H1 (cell line): ENCODE measurements at regions not wholly inside any gene's neighbourhood (a gene's known extent, or its start where the extent isn't known, plus 50 kb on each side); places are given as distances from the start of the nearest gene placed in this dataset.

Experiments
- ASH2L ChIP-seq: fragments of 200-600, 300-600 bp; sonication (generic); IDR thresholded peaks from one replicate; pipeline ENCODE4 v1.7.1; 2017; ENCODE audit warnings: low read length
- CBX5 ChIP-seq: fragments of 300-800, 300-1000 bp; sonication (generic); IDR thresholded peaks from 2 replicates; pipeline ENCODE4 v1.7.1; 2016; ENCODE audit warnings: antibody characterized with exemption, low read length, low read depth
- FOSL1 ChIP-seq: IDR thresholded peaks from 2 replicates; pipeline ENCODE4 v1.6.1; 2011; ENCODE audit warnings: mild to moderate bottlenecking, low read depth, low read length, moderate library complexity; ENCODE audit not compliant: insufficient read depth
- HDAC2 ChIP-seq, 2 experiments: fragments of 300-600 bp in 1 of 2; sonication (generic) in 1 of 2; IDR thresholded peaks; 2 replicates each; pipeline ENCODE4 v1.6.1; 2011 to 2012; ENCODE audit warnings: low read depth in 2 of 2, low read length in 2 of 2, mild to moderate bottlenecking in 2 of 2, moderate library complexity in 2 of 2, borderline replicate concordance in 1 of 2, inconsistent platforms in 1 of 2
- RAD21 ChIP-seq, 2 experiments: IDR thresholded peaks in 1 of 2; conservative IDR thresholded peaks in 1 of 2; 2 replicates each; pipeline ENCODE4 v1.6.1; 2011; ENCODE audit warnings: low read depth in 2 of 2, low read length in 2 of 2, improper control_type of control experiment in 1 of 2, inconsistent platforms in 1 of 2, mild to moderate bottlenecking in 1 of 2, moderate library complexity in 1 of 2
- RBBP5 ChIP-seq: IDR thresholded peaks from 2 replicates; pipeline ENCODE4 v1.7.1; 2012; ENCODE audit warnings: low read depth, mild to moderate bottlenecking, inconsistent platforms, low read length, moderate library complexity, borderline replicate concordance
- SIN3A ChIP-seq, 2 experiments: IDR thresholded peaks in 1 of 2; conservative IDR thresholded peaks in 1 of 2; 2 replicates each; pipeline ENCODE4 v1.6.1; 2011 to 2012; ENCODE audit warnings: low read length in 2 of 2, improper control_type of control experiment in 1 of 2, low read depth in 1 of 2, mild to moderate bottlenecking in 1 of 2
- SRF ChIP-seq: IDR thresholded peaks from 2 replicates; pipeline ENCODE4 v1.6.1; 2011; ENCODE audit warnings: mild to moderate bottlenecking, low read depth, low read length, moderate library complexity
- TF ChIP-seq, protein P1 (sequence below), 3 experiments: IDR thresholded peaks; 1 replicate in 2 of 3; 2 replicates in 1 of 3; pipeline versions ENCODE4 v1.5.1 to v1.6.1; 2011; ENCODE audit warnings: low read length in 3 of 3, mild to moderate bottlenecking in 3 of 3, inconsistent platforms in 2 of 3, low read depth in 1 of 3, moderate library complexity in 1 of 3; ENCODE audit not compliant: insufficient read depth in 1 of 3; ENCODE audit errors: control extremely low read depth in 1 of 3
- TF ChIP-seq, protein P2 (sequence below): IDR thresholded peaks from 2 replicates; pipeline ENCODE4 v1.6.1; 2012; ENCODE audit warnings: inconsistent platforms
- TF ChIP-seq, protein P3 (sequence below): fragments of 300-600 bp; sonication (generic); IDR thresholded peaks from 2 replicates; pipeline ENCODE4 v1.7.1; 2012; ENCODE audit warnings: low read length, moderate library complexity, mild to moderate bottlenecking, inconsistent platforms; ENCODE audit not compliant: insufficient replicate concordance

DNA sequence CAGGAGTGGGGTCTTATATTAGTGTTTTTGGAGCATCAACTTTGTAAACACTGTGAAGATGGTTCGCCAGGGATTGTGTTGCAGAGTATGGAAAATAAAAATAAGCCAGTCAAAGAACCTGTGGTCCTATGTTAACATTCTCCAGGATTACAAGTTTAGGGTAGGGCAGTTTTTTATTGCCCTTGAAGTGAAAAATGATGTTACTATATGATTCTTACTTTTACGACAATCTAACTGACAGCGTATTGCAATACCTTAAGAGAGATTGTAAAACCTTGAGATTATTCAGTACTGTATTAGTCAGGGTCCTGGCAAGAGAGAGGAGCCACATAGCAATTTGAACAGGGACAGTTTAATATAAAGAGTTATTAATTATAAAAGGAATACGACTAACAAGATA is 144.7 kb upstream of the ZNF608 start:
- TF ChIP-seq SIN3A (conservative IDR thresholded peaks at IDR 0.05 in 1 of 2, IDR thresholded peaks at IDR 0.05 in 1 of 2; ENCODE audit: low read depth in 1 of 2, low read length in 2 of 2) (no peak), HDAC2 (IDR thresholded peaks at IDR 0.05; ENCODE audit: borderline replicate concordance in 1 of 2, low read depth in 2 of 2, low read length in 2 of 2) (no peak), ASH2L (no peak), FOSL1 (no peak), CBX5 (no peak), SRF (no peak), RAD21 (IDR thresholded peaks at IDR 0.05 in 1 of 2, conservative IDR thresholded peaks at IDR 0.05 in 1 of 2; ENCODE audit: low read depth in 2 of 2, low read length in 2 of 2) (no peak), RBBP5 (no peak)
- TF ChIP-seq, protein P1, sequence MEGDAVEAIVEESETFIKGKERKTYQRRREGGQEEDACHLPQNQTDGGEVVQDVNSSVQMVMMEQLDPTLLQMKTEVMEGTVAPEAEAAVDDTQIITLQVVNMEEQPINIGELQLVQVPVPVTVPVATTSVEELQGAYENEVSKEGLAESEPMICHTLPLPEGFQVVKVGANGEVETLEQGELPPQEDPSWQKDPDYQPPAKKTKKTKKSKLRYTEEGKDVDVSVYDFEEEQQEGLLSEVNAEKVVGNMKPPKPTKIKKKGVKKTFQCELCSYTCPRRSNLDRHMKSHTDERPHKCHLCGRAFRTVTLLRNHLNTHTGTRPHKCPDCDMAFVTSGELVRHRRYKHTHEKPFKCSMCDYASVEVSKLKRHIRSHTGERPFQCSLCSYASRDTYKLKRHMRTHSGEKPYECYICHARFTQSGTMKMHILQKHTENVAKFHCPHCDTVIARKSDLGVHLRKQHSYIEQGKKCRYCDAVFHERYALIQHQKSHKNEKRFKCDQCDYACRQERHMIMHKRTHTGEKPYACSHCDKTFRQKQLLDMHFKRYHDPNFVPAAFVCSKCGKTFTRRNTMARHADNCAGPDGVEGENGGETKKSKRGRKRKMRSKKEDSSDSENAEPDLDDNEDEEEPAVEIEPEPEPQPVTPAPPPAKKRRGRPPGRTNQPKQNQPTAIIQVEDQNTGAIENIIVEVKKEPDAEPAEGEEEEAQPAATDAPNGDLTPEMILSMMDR (IDR thresholded peaks at IDR 0.05; ENCODE audit: control extremely low read depth in 1 of 3, insufficient read depth in 1 of 3, low read depth in 1 of 3, low read length in 3 of 3) = no peak
- TF ChIP-seq, protein P2, sequence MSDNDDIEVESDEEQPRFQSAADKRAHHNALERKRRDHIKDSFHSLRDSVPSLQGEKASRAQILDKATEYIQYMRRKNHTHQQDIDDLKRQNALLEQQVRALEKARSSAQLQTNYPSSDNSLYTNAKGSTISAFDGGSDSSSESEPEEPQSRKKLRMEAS = no peak
- TF ChIP-seq, protein P3, sequence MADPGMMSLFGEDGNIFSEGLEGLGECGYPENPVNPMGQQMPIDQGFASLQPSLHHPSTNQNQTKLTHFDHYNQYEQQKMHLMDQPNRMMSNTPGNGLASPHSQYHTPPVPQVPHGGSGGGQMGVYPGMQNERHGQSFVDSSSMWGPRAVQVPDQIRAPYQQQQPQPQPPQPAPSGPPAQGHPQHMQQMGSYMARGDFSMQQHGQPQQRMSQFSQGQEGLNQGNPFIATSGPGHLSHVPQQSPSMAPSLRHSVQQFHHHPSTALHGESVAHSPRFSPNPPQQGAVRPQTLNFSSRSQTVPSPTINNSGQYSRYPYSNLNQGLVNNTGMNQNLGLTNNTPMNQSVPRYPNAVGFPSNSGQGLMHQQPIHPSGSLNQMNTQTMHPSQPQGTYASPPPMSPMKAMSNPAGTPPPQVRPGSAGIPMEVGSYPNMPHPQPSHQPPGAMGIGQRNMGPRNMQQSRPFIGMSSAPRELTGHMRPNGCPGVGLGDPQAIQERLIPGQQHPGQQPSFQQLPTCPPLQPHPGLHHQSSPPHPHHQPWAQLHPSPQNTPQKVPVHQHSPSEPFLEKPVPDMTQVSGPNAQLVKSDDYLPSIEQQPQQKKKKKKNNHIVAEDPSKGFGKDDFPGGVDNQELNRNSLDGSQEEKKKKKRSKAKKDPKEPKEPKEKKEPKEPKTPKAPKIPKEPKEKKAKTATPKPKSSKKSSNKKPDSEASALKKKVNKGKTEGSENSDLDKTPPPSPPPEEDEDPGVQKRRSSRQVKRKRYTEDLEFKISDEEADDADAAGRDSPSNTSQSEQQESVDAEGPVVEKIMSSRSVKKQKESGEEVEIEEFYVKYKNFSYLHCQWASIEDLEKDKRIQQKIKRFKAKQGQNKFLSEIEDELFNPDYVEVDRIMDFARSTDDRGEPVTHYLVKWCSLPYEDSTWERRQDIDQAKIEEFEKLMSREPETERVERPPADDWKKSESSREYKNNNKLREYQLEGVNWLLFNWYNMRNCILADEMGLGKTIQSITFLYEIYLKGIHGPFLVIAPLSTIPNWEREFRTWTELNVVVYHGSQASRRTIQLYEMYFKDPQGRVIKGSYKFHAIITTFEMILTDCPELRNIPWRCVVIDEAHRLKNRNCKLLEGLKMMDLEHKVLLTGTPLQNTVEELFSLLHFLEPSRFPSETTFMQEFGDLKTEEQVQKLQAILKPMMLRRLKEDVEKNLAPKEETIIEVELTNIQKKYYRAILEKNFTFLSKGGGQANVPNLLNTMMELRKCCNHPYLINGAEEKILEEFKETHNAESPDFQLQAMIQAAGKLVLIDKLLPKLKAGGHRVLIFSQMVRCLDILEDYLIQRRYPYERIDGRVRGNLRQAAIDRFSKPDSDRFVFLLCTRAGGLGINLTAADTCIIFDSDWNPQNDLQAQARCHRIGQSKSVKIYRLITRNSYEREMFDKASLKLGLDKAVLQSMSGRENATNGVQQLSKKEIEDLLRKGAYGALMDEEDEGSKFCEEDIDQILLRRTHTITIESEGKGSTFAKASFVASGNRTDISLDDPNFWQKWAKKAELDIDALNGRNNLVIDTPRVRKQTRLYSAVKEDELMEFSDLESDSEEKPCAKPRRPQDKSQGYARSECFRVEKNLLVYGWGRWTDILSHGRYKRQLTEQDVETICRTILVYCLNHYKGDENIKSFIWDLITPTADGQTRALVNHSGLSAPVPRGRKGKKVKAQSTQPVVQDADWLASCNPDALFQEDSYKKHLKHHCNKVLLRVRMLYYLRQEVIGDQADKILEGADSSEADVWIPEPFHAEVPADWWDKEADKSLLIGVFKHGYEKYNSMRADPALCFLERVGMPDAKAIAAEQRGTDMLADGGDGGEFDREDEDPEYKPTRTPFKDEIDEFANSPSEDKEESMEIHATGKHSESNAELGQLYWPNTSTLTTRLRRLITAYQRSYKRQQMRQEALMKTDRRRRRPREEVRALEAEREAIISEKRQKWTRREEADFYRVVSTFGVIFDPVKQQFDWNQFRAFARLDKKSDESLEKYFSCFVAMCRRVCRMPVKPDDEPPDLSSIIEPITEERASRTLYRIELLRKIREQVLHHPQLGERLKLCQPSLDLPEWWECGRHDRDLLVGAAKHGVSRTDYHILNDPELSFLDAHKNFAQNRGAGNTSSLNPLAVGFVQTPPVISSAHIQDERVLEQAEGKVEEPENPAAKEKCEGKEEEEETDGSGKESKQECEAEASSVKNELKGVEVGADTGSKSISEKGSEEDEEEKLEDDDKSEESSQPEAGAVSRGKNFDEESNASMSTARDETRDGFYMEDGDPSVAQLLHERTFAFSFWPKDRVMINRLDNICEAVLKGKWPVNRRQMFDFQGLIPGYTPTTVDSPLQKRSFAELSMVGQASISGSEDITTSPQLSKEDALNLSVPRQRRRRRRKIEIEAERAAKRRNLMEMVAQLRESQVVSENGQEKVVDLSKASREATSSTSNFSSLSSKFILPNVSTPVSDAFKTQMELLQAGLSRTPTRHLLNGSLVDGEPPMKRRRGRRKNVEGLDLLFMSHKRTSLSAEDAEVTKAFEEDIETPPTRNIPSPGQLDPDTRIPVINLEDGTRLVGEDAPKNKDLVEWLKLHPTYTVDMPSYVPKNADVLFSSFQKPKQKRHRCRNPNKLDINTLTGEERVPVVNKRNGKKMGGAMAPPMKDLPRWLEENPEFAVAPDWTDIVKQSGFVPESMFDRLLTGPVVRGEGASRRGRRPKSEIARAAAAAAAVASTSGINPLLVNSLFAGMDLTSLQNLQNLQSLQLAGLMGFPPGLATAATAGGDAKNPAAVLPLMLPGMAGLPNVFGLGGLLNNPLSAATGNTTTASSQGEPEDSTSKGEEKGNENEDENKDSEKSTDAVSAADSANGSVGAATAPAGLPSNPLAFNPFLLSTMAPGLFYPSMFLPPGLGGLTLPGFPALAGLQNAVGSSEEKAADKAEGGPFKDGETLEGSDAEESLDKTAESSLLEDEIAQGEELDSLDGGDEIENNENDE = no peak
